HFF-Myc (cell line): ENCODE measurements at regions not wholly inside any gene's neighbourhood (a gene's known extent, or its start where the extent isn't known, plus 50 kb on each side); places are given as distances from the start of the nearest gene placed in this dataset.

ENCODE experiments used
- DNase-seq: peaks from one replicate; pipeline ENCODE4 v3.0.0-alpha.2; 2011; ENCODE audit warnings: low read depth; ENCODE audit errors: extremely low read depth
- H3K4me3 ChIP-seq: replicated peaks from 2 replicates; pipeline ENCODE4 v1.5.1; 2011; ENCODE audit warnings: low read depth, mild to moderate bottlenecking, control low read depth, low read length
- TF ChIP-seq, protein P1 (sequence below): IDR thresholded peaks from 2 replicates; pipeline ENCODE4 v1.5.1; 2012; ENCODE audit warnings: mild to moderate bottlenecking, low read depth, low read length, control low read depth; ENCODE audit errors: missing control alignments

DNA sequence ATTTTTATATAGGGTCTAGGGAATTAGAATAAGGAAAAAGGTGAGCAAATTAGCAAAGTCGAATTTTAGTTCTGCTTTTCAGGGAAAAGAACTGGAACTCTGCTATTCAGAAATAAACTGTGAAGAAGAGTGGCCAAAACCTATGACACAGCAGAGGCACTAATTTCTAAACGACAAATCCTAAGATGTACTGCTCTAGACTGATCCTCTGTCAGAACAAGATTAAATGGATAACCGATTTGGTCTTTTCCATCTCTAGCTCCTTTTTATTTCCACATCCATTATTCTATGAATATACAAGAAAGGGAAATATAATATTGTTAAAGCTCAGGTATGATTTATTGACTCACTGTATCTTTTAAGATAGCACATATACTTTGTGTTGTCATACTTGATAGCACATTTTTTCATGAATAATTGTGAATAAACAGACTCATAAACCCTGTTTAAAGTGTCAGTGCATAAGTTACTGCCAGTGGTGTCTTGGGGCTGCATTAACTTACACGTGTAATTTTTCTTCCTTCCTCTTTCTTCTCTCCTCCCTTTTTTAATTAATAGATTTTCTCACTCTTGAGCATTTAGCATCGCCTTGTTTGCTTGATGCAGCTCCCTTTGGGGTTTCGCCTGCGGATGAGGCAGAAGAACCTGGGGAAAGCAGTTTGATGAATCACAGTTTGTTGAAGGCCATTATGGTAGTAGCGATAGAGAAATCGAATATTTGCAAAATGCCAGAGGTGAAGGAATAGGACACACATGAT is 496.6 kb downstream of the ADGRL2 start:
- no peak overlapping the region for H3K4me3 ChIP-seq
- DNase-seq, result no peak
- TF ChIP-seq, protein P1, sequence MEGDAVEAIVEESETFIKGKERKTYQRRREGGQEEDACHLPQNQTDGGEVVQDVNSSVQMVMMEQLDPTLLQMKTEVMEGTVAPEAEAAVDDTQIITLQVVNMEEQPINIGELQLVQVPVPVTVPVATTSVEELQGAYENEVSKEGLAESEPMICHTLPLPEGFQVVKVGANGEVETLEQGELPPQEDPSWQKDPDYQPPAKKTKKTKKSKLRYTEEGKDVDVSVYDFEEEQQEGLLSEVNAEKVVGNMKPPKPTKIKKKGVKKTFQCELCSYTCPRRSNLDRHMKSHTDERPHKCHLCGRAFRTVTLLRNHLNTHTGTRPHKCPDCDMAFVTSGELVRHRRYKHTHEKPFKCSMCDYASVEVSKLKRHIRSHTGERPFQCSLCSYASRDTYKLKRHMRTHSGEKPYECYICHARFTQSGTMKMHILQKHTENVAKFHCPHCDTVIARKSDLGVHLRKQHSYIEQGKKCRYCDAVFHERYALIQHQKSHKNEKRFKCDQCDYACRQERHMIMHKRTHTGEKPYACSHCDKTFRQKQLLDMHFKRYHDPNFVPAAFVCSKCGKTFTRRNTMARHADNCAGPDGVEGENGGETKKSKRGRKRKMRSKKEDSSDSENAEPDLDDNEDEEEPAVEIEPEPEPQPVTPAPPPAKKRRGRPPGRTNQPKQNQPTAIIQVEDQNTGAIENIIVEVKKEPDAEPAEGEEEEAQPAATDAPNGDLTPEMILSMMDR, result no peak

DNA sequence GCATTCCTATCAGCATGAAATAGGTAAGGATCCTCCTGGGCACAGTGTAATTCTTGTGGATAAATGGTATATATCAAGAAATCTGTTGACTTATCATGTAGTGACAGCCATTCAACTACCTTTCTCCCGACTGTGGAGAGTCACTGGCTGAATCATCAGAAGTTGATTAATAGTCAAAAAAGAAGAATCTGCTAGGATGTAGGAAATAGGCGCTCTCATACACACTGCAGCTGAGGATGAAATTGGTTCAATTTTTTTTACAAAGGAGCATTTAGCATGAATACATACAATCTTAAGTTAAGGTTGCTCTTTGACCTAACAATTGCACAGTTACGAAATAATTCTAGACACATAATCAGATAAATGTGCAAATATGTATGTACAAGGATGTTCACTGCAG is 486.8 kb downstream of the ADGRL2 start:
- TF ChIP-seq, protein P1, result no peak
- DNase-seq, result no peak

DNA sequence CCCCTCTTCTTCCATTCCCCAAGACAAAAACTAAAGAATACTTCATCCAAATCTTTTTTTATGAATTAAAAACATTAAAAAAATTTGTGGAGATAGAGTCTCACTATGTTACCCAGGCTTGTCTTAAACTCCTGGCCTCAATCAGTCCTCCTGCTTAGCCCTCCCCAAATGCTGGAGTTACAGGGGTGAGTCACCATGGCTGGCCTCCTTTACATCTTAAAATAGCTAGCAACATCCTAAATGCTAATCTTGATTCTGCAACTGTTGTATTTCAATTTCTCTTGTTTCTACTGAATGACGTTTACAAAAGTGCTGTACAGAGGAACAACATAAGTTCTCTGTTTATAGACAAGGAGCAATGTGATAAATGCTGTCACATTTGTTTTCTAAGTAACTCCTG is 483.5 kb downstream of the ADGRL2 start:
- DNase-seq, result no peak
- TF ChIP-seq, protein P1, result no peak
- H3K4me3 ChIP-seq, result no peak overlapping the region

More for the DNA sequence above, 486.8 kb downstream of the ADGRL2 start:
- H3K4me3 ChIP-seq, result no peak overlapping the region

DNA sequence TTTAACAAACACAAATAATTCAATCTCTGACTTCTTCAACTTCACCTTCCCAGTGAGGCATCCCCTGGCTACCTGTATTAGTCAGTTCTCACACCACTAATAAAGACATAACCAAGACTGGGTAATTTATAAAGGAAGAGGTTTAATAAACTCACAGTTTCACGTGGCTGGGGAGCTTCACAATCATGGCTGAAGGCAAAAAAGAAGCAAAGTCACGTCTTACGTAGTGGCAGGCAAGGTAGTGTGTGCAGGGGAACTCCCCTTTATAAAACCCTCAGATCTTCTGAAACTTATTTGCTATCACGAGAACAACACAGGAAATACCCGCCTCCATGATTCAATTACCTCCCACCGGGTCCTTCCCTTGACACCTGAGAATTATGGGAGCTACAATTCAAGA is 478.5 kb downstream of the ADGRL2 start:
- no peak overlapping the region for H3K4me3 ChIP-seq
- TF ChIP-seq, protein P1, result no peak
- no peak for DNase-seq

DNA sequence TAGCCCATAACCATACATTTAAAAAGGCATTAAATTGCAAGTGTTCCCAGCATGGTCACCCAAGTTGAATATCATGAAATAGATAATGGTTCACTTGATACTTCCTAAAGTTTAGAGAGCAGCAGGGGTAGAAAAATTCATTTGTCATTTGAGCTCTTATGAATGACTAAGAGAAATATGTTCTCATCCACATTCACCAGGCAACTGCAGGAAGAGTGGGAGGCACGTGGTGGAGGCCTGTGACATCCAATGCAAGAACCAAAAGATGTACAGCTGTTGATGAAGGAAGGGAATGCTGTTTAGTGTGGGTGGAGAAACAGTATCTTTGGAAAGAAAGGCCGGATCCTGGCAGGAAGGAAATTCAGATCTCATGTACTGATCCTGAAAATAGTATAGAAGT is 473.1 kb downstream of the ADGRL2 start:
- no peak overlapping the region for H3K4me3 ChIP-seq
- TF ChIP-seq, protein P1, result no peak
- no peak for DNase-seq

DNA sequence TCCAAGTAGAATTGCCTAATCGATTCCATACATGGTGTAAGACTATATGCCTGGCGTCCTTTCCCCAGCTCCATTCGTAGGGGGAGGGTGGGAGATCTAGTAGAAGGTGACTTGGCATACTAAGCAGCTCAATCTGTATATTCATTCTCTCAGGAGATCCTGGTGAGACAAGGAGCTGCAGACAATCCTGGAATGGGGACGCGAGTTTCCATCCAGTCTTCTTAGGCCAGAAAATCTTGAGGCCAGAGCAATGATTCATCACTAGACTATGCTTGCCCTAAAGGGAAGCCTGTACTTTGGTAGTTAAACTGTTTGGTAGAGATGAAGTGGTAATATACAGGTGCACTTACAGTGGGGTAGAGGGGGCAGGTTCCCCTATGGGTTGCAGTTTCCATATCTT is 468.7 kb downstream of the ADGRL2 start:
- no peak overlapping the region for H3K4me3 ChIP-seq
- TF ChIP-seq, protein P1, result no peak
- DNase-seq, result peak; percentile 1

DNA sequence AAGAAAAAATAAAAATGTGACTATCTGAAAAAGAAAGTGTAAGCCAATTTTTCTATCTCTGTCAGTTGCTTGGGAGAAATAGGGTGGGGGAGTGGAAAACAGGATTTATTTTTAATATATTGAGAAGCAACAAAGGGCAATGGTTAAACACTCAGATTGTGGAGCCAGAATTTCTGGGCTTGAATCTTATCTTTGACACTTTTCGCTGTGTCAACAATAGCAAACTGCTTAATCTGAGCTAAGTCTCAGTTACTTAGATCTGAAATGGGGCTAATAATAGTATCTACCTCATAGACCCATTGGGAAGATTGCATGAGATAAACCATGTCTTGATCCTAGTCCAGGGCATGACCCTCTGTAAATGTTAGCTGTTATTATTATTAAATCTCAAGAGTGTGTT is 468.1 kb downstream of the ADGRL2 start:
- no peak for DNase-seq
- no peak overlapping the region for H3K4me3 ChIP-seq
- TF ChIP-seq, protein P1, result no peak
